Left ventricle myocardium inferior (tissue), 1 donor: ENCODE measurements at regions not wholly inside any gene's neighbourhood (a gene's known extent, or its start where the extent isn't known, plus 50 kb on each side); places are given as distances from the start of the nearest gene placed in this dataset.

Experiments used
- DNase-seq: peaks from one replicate; pipeline ENCODE4 v3.0.0-alpha.2; 2020
- H3K27ac ChIP-seq: fragments of 200-600 bp; replicated peaks from 2 replicates; pipeline ENCODE4 v1.8.0; 2021
- H3K27me3 ChIP-seq: fragments of 200-600 bp; 2 replicates; pipeline ENCODE4 v1.8.0; 2021; ENCODE audit warnings: low read depth
- H3K36me3 ChIP-seq: fragments of 200-600 bp; 2 replicates; pipeline ENCODE4 v1.8.0; 2021
- H3K4me1 ChIP-seq: fragments of 200-600 bp; 2 replicates; pipeline ENCODE4 v1.8.0; 2021
- H3K4me3 ChIP-seq: fragments of 200-600 bp; 2 replicates; pipeline ENCODE4 v1.8.0; 2021; ENCODE audit warnings: mild to moderate bottlenecking, moderate library complexity
- H3K9me3 ChIP-seq: fragments of 200-600 bp; replicated peaks from 2 replicates; pipeline ENCODE4 v1.8.0; 2021
- intact Hi-C: fragments of 100-400 bp; cut with micrococcal nuclease; formaldehyde crosslinking; loops from one replicate; pipeline ENCODE4 v1.11.0; 2022
- TF ChIP-seq, protein P1 (sequence below): fragments of 200-600 bp; IDR thresholded peaks from 2 replicates; pipeline ENCODE4 v1.8.0; 2021; ENCODE audit warnings: antibody characterized with exemption, mild to moderate bottlenecking, borderline replicate concordance
- donor health status: DM: no; HTN: yes; CAD: no; lungs with severe emphysema.

DNA sequence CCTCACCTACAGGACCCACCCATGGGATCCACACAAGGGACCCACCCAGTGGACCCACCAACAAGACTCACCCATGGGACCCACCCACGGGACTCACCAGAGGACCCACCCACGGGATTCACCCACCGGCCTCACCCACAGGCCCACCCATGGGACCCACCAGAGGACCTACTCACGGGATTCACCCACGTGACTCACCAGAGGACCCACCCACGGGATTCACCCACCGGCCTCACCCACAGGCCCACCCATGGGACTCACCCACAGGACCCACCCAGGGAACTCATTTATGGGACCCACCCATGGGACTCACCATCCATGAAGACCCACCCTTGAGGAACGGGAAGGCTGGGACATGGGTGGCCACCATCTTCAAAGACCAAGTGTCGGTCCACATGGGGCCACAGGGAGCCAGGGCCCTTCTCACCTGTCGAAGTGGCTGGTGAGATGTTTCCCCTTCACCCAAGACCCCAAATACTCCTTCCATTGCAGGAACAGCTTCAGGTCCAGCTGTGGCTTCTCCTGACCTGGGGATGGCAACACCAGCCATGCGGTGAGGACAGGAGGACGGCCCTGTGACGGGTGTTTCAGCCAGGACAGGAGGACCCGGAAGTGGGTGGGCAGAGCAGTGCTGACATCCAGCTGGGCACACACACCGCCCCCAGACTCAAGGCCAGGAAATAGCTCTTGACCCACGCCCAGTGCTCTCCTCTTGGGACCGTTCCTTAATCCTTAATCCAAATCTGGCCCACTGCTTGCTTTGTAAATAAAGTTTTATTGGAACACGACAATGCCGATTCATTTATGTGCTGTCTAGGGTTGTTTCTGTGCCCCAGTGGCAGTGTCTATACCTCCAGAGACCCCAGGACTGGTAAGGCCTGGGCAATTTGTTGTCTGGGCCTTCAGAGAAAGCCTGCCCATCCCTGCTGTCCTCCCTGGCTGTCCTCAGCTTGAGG is 1005.1 kb downstream of the BRD1 start:
- Histone ChIP-seq H3K27ac (no peak overlapping the region), H3K27me3 (peaks cover 81% of the 10 kb centered on the region), H3K9me3 (no peaks in the 10 kb centered on the region), H3K4me3 (no peak overlapping the region), H3K36me3 (no peaks in the 10 kb centered on the region), H3K4me1 (no peaks in the 10 kb centered on the region)
- TF ChIP-seq, protein P1, sequence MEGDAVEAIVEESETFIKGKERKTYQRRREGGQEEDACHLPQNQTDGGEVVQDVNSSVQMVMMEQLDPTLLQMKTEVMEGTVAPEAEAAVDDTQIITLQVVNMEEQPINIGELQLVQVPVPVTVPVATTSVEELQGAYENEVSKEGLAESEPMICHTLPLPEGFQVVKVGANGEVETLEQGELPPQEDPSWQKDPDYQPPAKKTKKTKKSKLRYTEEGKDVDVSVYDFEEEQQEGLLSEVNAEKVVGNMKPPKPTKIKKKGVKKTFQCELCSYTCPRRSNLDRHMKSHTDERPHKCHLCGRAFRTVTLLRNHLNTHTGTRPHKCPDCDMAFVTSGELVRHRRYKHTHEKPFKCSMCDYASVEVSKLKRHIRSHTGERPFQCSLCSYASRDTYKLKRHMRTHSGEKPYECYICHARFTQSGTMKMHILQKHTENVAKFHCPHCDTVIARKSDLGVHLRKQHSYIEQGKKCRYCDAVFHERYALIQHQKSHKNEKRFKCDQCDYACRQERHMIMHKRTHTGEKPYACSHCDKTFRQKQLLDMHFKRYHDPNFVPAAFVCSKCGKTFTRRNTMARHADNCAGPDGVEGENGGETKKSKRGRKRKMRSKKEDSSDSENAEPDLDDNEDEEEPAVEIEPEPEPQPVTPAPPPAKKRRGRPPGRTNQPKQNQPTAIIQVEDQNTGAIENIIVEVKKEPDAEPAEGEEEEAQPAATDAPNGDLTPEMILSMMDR = no peak
- DNase-seq = no peak
- intact Hi-C loops = no loop called here

DNA sequence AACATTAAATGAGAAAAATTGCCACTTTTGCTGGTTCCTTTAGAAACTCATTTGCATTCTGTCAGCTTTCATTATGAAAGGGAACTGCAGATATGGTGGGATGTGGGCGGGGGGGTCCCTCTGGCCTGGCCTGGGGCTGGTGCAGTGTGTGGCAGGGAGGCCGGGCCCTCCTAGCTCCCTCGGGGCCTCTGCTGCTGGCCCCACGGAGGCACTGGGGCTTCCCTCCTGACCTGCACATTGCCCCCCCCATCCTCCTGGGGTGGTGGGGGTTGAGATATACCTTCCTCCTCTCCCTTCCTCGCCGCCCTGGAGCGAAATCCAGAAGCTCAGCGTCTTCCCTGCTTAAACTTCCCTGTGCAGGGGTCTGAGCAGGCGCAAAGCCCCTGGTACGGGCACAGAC is 1005.9 kb downstream of the BRD1 start:
- H3K27ac ChIP-seq = no peak overlapping the region
- H3K4me3 ChIP-seq = no peak overlapping the region
- intact Hi-C loops = no loop called here
- H3K4me1 ChIP-seq = no peaks in the 10 kb centered on the region
- DNase-seq = no peak
- H3K9me3 ChIP-seq = no peaks in the 10 kb centered on the region
- TF ChIP-seq, protein P1 = no peak
- peaks cover 76% of the 10 kb centered on the region for H3K27me3 ChIP-seq
- no peaks in the 10 kb centered on the region for H3K36me3 ChIP-seq

DNA sequence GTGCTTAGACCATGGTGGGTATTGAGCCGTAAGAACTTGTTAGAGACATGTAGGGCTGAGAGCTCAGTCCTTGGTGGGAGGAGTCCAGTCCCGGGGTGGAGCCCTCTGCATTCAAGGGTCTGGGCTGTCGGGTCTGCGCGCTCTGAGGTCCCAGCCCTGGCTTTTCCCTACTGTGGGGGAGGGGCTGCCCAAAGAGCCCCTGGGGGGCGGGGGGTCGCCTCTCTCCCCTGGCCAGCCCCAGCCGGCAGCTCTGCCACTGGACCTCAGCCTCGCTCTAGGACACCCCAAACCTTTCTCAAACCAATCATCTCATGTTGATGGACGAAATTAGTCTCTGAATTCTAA is 1006.4 kb downstream of the BRD1 start:
- Histone ChIP-seq H3K27ac (no peak overlapping the region), H3K9me3 (no peaks in the 10 kb centered on the region), H3K4me1 (no peaks in the 10 kb centered on the region), H3K4me3 (no peak overlapping the region), H3K36me3 (no peaks in the 10 kb centered on the region), H3K27me3 (peaks cover 75% of the 10 kb centered on the region)
- no peak for DNase-seq
- intact Hi-C loops = no loop called here
- TF ChIP-seq, protein P1 = no peak

DNA sequence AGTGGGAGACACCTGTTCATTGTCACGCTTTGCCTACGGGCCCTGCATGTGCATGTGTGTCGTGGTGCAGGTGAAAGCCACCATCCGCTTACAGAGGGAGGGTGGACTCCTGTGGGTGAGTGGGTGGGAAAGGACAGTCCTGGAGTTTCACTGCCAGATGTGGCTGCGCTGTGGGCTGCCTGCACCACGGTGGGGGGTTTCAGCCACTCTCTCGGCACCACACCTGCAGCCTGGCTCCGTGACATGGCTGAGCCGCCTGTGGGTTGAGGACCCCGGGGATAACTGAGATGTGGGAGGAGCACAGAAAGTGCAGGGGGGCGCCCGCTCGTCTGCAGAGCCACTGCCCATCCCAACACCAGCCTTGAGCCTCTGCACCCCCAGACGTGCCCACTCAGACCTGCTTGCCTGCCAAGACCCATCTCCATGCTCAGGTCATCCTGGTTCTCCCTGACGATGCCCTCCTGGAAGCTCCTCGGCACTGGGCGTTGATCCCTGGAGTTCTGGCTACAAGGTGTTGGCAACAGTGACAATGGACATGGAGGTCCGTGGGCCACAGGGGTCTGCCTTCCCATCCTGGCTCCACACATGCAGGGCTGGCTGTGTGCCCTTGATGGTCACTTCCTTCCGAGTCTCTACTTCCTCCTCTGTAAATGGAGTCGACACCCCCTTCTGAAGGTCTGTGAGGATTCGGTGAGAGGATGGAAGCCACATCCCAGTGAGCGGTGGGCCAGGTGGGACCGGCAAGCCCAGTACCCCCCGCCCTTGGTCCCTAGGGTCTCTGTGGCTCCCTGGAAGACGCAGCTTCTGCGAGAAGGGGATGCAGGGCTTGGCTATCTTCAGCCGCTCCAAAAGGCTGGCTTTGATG is 1007.0 kb downstream of the BRD1 start:
- H3K27me3 ChIP-seq = peaks cover 69% of the 10 kb centered on the region

DNA sequence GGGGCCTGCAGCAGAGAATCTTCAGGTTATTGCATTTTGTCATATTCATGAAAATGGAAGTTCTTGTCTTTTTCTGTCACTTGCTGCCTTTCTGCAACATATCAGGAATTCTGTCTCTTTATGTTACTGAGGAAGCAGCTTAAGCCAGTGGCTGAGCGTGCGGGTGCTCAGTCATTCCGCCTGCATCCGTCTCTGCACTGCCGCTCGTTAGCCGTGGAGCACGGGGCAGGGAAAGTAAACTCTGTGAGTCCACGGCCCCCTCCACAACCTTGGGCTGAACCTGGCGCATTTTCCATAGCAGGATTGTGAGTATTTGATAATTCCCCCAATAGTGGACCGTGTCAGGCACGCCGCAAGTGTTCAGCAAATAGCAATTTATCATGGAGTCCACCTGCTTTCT is 1007.7 kb downstream of the BRD1 start:
- TF ChIP-seq, protein P1 = no peak
- Histone ChIP-seq H3K9me3 (peaks cover 2% of the 10 kb centered on the region), H3K27me3 (peaks cover 66% of the 10 kb centered on the region), H3K4me1 (no peaks in the 10 kb centered on the region), H3K4me3 (no peak overlapping the region), H3K36me3 (no peaks in the 10 kb centered on the region), H3K27ac (no peak overlapping the region)
- DNase-seq = no peak
- intact Hi-C loops = no loop called here

More for the DNA sequence above, 1007.0 kb downstream of the BRD1 start:
- Histone ChIP-seq H3K36me3 (no peaks in the 10 kb centered on the region), H3K4me3 (no peak overlapping the region), H3K27ac (no peak overlapping the region), H3K4me1 (no peaks in the 10 kb centered on the region), H3K9me3 (no peaks in the 10 kb centered on the region)
- no peak for DNase-seq
- TF ChIP-seq, protein P1 = no peak
- intact Hi-C loops = no loop called here
